Tibial nerve (tissue), 3 donors: ENCODE measurements at regions not wholly inside any gene's neighbourhood (a gene's known extent, or its start where the extent isn't known, plus 50 kb on each side); places are given as distances from the start of the nearest gene placed in this dataset.

Source experiments
- POLR2A ChIP-seq, 2 donors: fragments of 450-650 bp; IDR thresholded peaks; one replicate each; pipeline ENCODE4 v1.6.1; 2017; ENCODE audit warnings: antibody characterized with exemption in 2 of 2, mild to moderate bottlenecking in 2 of 2, moderate library complexity in 2 of 2
- TF ChIP-seq, protein P1 (sequence below), 5 experiments: fragments of 200-600 bp in 3 of 5; fragments of 450-650 bp in 2 of 5; sonication (generic) in 3 of 5; IDR thresholded peaks; one replicate each; pipeline ENCODE4 v1.5.1; 2016 to 2019; ENCODE audit warnings: antibody characterized with exemption in 5 of 5, mild to moderate bottlenecking in 3 of 5, moderate library complexity in 2 of 5

DNA sequence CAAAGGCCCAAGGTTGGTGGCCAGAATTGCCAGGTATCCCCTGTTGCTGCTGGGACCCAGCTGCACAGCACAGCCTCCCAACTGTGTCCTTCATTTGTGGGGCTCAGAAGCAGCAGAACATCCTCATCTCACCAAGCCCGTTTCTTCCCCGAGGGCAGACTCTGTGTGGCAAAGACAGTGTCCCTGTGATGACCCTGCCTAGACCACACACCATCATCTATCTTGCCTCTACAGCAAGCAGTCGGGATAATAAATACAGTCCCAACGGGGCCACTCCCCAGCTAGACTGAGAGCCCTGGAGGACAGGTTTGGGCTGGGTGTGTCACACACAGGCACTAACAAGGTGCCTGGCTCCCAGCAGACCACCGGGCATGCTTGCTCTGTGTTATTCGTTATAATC, 93.4 kb downstream of the PTGR3 start:
- TF ChIP-seq, protein P1, sequence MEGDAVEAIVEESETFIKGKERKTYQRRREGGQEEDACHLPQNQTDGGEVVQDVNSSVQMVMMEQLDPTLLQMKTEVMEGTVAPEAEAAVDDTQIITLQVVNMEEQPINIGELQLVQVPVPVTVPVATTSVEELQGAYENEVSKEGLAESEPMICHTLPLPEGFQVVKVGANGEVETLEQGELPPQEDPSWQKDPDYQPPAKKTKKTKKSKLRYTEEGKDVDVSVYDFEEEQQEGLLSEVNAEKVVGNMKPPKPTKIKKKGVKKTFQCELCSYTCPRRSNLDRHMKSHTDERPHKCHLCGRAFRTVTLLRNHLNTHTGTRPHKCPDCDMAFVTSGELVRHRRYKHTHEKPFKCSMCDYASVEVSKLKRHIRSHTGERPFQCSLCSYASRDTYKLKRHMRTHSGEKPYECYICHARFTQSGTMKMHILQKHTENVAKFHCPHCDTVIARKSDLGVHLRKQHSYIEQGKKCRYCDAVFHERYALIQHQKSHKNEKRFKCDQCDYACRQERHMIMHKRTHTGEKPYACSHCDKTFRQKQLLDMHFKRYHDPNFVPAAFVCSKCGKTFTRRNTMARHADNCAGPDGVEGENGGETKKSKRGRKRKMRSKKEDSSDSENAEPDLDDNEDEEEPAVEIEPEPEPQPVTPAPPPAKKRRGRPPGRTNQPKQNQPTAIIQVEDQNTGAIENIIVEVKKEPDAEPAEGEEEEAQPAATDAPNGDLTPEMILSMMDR (IDR thresholded peaks at IDR 0.05): no peak
- TF ChIP-seq POLR2A (IDR thresholded peaks at IDR 0.05): no peak
